ENCODE measurements at regions not wholly inside any gene's neighbourhood (a gene's known extent, or its start where the extent isn't known, plus 50 kb on each side); places are given as distances from the start of the nearest gene placed in this dataset.
"Not testable (repeated sequence)": the region's sequence is repeated elsewhere in the genome, so short reads cannot be mapped to it uniquely, and the experiment has no call there.

DNA sequence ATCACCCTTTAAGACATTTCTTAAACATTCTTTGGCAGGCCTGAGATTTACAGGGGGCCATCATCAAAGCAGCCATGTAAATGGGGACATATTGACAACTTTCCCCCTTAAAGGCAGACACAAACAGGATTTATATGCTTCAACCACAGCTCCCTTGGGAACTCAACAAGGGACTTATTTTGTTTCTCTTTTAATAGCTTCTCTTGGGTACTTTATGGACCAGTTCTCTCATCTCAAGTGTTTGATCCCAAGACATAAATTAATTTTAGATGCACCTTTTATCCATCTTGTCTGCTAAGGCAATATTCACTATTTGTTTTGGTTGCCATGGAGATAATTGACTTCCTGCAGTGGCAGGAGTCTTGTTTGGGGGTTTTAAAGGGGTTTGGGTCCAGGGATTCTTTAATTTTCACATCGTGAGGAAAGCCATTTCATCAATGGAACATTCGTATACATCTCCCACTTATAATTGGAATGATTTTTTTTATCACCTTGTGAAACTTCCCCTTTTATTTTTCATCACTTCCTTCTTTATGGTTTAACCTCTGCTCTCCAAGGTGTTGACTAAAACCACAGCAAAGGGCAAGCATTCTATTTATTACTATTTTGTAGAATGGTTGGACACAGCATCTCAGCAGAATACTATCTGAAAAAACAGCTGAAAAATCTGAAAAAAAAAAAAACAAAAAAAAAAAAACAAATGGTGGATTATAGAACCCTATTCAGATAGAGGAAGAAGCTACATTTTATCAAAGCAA is 726.0 kb downstream of the DIAPH3 start:
- H3K9me3 ChIP-seq (ENCODE audit: control insufficient read depth, insufficient read depth, low read length): peaks cover 3% of the 10 kb centered on the region
- no peaks in the 10 kb centered on the region for H3K36me3 ChIP-seq (ENCODE audit: control insufficient read depth, insufficient read depth, low read length)
- H3K4me1 ChIP-seq (ENCODE audit: control insufficient read depth, insufficient read depth, low read length): no peaks in the 10 kb centered on the region
- Mint-ChIP-seq H3K27me3 (ENCODE audit: low read depth in 2 of 2) (no peaks in the 10 kb centered on the region), H3K4me3 (no peak overlapping the region), H3K27ac (no peak overlapping the region), H3K4me1 (no peaks in the 10 kb centered on the region), H3K36me3 (peaks cover 16% of the 10 kb centered on the region), H3K9me3 (peaks cover 10 to 18% of the 10 kb centered on the region in 2 donors)
- no peak for DNase-seq
- TF ChIP-seq, protein P1, sequence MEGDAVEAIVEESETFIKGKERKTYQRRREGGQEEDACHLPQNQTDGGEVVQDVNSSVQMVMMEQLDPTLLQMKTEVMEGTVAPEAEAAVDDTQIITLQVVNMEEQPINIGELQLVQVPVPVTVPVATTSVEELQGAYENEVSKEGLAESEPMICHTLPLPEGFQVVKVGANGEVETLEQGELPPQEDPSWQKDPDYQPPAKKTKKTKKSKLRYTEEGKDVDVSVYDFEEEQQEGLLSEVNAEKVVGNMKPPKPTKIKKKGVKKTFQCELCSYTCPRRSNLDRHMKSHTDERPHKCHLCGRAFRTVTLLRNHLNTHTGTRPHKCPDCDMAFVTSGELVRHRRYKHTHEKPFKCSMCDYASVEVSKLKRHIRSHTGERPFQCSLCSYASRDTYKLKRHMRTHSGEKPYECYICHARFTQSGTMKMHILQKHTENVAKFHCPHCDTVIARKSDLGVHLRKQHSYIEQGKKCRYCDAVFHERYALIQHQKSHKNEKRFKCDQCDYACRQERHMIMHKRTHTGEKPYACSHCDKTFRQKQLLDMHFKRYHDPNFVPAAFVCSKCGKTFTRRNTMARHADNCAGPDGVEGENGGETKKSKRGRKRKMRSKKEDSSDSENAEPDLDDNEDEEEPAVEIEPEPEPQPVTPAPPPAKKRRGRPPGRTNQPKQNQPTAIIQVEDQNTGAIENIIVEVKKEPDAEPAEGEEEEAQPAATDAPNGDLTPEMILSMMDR (IDR thresholded peaks at IDR 0.05): no peak
- intact Hi-C loops (cut with micrococcal nuclease): no loop called here
- WGBS (ENCODE audit: insufficient coverage): no CpG with 5 or more reads among the region's 2 CpGs
- H3K27me3 ChIP-seq (ENCODE audit: control insufficient read depth, insufficient read depth, low read length): no peaks in the 10 kb centered on the region
- H3K4me3 ChIP-seq (ENCODE audit: low read length): no peak overlapping the region
- ATAC-seq: no peak
- no peak overlapping the region for H3K27ac ChIP-seq (ENCODE audit: low read length)

DNA sequence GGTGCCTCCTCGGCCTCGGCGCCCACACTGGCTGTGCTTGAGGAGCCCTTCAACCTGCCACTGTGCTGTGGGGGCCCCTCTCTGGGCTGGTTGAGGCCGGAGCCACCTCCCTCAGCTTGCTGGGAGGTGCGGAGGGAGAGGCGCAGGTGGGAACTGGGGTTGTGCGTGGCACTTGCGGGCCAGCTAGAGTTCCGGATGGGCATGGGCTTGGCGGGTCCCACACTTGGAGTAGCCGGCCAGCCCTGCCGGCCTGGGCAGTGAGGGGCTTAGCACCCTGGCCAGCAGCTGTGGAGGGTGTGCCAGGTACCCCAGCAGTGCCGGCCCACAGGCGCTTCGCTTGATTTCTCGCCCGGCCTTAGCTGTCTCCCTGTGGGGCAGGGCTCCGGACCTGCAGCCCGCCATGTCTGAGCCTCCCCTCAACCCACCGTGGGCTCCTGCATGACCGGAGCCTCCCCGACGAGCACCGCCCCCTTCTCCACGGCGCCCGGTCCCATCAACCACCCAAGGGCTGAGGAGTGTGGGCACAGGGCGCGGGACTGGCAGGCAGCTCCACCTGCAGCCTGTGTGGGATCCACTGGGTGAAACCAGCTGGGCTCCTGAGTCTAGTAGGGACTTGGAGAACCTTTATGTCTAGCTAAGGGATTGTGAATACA is 723.8 kb downstream of the DIAPH3 start:
- Mint-ChIP-seq H3K4me1 (no peaks in the 10 kb centered on the region), H3K36me3 (no peaks in the 10 kb centered on the region)
- 92% methylated on average over 29 of the region's 29 CpGs for WGBS (ENCODE audit: insufficient coverage)

DNA sequence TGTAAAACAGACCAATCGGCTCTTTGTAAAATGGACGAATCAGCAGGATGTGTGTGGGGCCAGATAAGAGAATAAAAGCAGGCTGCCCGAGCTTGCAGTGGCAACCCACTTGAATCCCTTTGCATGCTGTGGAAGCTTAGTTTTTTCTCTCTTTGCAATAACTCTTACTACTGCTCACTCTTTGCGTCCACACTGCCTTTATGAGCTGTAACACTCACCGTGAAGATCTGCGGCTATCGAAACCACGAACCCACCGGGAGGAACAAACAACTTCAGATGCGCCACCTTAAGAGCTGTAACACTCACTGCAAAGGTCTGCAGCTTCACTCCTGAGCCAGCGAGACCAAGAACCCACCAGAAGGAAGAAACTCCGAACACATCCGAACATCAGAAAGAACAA is 722.7 kb downstream of the DIAPH3 start:
- H3K9me3 ChIP-seq (ENCODE audit: control insufficient read depth, insufficient read depth, low read length); H3K27ac ChIP-seq (ENCODE audit: low read length); H3K4me3 Mint-ChIP-seq; H3K9me3 Mint-ChIP-seq; H3K36me3 ChIP-seq (ENCODE audit: control insufficient read depth, insufficient read depth, low read length); H3K4me1 ChIP-seq (ENCODE audit: control insufficient read depth, insufficient read depth, low read length); H3K36me3 Mint-ChIP-seq; H3K27me3 Mint-ChIP-seq (ENCODE audit: low read depth in 2 of 2); H3K27me3 ChIP-seq (ENCODE audit: control insufficient read depth, insufficient read depth, low read length); intact Hi-C loops (cut with micrococcal nuclease); H3K4me1 Mint-ChIP-seq; H3K4me3 ChIP-seq (ENCODE audit: low read length); DNase-seq; ATAC-seq; H3K27ac Mint-ChIP-seq: not testable (repeated sequence)
- WGBS (ENCODE audit: insufficient coverage): 9% methylated on average over 11 of the region's 13 CpGs

More for the DNA sequence above, 723.8 kb downstream of the DIAPH3 start:
- H3K36me3 ChIP-seq (ENCODE audit: control insufficient read depth, insufficient read depth, low read length): no peaks in the 10 kb centered on the region
- no peak overlapping the region for H3K4me3 ChIP-seq (ENCODE audit: low read length)
- TF ChIP-seq, protein P1 (IDR thresholded peaks at IDR 0.05): no peak
- DNase-seq (no peak), ATAC-seq (no peak)
- Mint-ChIP-seq H3K9me3 (peaks cover 7 to 11% of the 10 kb centered on the region in 2 donors), H3K4me3 (no peak overlapping the region), H3K27me3 (ENCODE audit: low read depth in 2 of 2) (no peaks in the 10 kb centered on the region), H3K27ac (no peak overlapping the region)
- intact Hi-C loops (cut with micrococcal nuclease): no loop called here
- no peak overlapping the region for H3K27ac ChIP-seq (ENCODE audit: low read length)
- H3K4me1 ChIP-seq (ENCODE audit: control insufficient read depth, insufficient read depth, low read length): no peaks in the 10 kb centered on the region
- no peaks in the 10 kb centered on the region for H3K27me3 ChIP-seq (ENCODE audit: control insufficient read depth, insufficient read depth, low read length)
- no peaks in the 10 kb centered on the region for H3K9me3 ChIP-seq (ENCODE audit: control insufficient read depth, insufficient read depth, low read length)

DNA sequence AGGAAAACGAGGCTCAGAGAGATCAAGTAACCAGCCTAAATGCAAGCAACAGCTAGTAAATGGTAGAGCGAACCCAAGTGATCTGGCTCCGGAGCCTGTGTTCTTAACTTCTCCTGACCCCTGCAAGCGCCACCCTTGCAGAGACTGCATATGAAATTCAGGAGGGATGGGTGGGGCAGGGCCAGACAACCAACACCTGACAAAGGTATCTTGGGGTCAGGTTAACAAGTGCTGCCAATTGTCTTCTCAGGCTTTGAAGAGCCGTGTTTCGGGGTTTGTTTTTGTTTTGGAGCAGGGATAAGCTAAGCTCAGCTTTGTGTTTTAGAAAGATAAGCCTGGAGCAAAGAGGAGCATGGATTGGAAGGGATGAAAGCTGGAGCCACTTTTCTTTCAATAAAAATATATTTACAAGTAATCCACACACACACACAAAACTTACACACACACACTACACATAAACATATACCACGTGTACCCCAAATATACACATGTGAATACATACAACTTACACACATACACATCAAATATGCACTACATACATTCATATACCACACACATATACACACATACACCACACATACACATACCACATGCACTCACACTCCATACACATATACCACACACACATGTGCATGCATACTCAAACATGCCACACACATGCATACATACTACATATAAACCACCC is 722.0 kb downstream of the DIAPH3 start:
- Mint-ChIP-seq H3K36me3 (no peaks in the 10 kb centered on the region), H3K9me3 (peaks cover 0 to 4% of the 10 kb centered on the region in 2 donors), H3K4me3 (no peak overlapping the region), H3K4me1 (no peaks in the 10 kb centered on the region), H3K27me3 (ENCODE audit: low read depth in 2 of 2) (no peaks in the 10 kb centered on the region), H3K27ac (no peak overlapping the region)
- Histone ChIP-seq H3K27me3 (ENCODE audit: control insufficient read depth, insufficient read depth, low read length) (no peaks in the 10 kb centered on the region), H3K4me3 (ENCODE audit: low read length) (no peak overlapping the region), H3K36me3 (ENCODE audit: control insufficient read depth, insufficient read depth, low read length) (no peaks in the 10 kb centered on the region), H3K9me3 (ENCODE audit: control insufficient read depth, insufficient read depth, low read length) (no peaks in the 10 kb centered on the region), H3K4me1 (ENCODE audit: control insufficient read depth, insufficient read depth, low read length) (no peaks in the 10 kb centered on the region), H3K27ac (ENCODE audit: low read length) (no peak overlapping the region)
- intact Hi-C loops (cut with micrococcal nuclease): no loop called here
- WGBS (ENCODE audit: insufficient coverage): 80% methylated on average over 7 of the region's 7 CpGs
- ATAC-seq (peak in 1 of 3 donors; percentile 35), DNase-seq (no peak)
- TF ChIP-seq, protein P1 (IDR thresholded peaks at IDR 0.05): no peak
